Right atrium auricular region (tissue), 2 donors: ENCODE measurements at regions not wholly inside any gene's neighbourhood (a gene's known extent, or its start where the extent isn't known, plus 50 kb on each side); places are given as distances from the start of the nearest gene placed in this dataset.

Experiments
- DNase-seq: peaks from one replicate; pipeline ENCODE4 v3.0.0-alpha.2; 2019; ENCODE audit warnings: low spot score
- H3K27ac ChIP-seq, 2 donors: fragments of 200-600 bp; sonication (generic); 1 replicate in 1 of 2; 2 replicates in 1 of 2; pipeline ENCODE4 v1.5.1; 2016 to 2019
- H3K27me3 ChIP-seq, 2 donors: fragments of 200-600 bp; sonication (generic); one replicate each; pipeline versions ENCODE4 v1.5.1 to v1.6.0; 2017 to 2019
- H3K36me3 ChIP-seq: fragments of 200-600 bp; sonication (generic); one replicate; pipeline ENCODE4 v1.5.1; 2016
- H3K4me1 ChIP-seq, 2 donors: fragments of 200-600 bp; sonication (generic); one replicate each; pipeline versions ENCODE4 v1.5.1 to v1.6.0; 2017 to 2019
- H3K4me3 ChIP-seq, 2 donors: fragments of 200-600 bp; sonication (generic); 1 replicate in 1 of 2; 2 replicates in 1 of 2; pipeline ENCODE4 v1.5.1; 2017 to 2019; ENCODE audit warnings: mild to moderate bottlenecking in 1 of 2, moderate library complexity in 1 of 2
- H3K9me3 ChIP-seq, 2 donors: fragments of 200-600 bp; sonication (generic); one replicate each; pipeline ENCODE4 v1.5.1; 2019
- TF ChIP-seq, protein P1 (sequence below), 2 donors: fragments of 200-600 bp; sonication (generic); IDR thresholded peaks; one replicate each; pipeline ENCODE4 v1.5.1; 2019; ENCODE audit warnings: antibody characterized with exemption in 2 of 2

DNA sequence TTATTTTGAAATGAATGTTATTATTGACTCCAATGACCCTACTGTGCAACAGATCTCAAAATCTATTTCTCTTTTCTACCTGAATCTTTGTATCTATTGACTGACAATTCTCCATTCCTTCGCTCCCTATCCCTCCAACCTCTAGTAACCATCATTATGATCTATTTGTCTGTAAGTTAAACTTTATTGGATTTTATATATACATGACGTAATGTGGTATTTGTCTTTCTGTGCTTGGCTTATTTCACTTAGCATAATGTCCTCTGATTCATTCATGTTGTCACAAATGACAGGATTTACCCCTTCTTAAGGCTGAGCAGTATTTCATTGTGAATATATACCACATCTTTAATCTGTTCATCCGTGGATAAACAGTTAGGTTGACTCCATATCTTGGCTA lies 200.4 kb upstream of the SORCS1 start:
- Histone ChIP-seq H3K36me3 (no peaks in the 10 kb centered on the region), H3K27me3 (no peaks in the 10 kb centered on the region), H3K27ac (no peak overlapping the region), H3K9me3 (no peaks in the 10 kb centered on the region), H3K4me3 (no peak overlapping the region), H3K4me1 (no peaks in the 10 kb centered on the region)
- TF ChIP-seq, protein P1, sequence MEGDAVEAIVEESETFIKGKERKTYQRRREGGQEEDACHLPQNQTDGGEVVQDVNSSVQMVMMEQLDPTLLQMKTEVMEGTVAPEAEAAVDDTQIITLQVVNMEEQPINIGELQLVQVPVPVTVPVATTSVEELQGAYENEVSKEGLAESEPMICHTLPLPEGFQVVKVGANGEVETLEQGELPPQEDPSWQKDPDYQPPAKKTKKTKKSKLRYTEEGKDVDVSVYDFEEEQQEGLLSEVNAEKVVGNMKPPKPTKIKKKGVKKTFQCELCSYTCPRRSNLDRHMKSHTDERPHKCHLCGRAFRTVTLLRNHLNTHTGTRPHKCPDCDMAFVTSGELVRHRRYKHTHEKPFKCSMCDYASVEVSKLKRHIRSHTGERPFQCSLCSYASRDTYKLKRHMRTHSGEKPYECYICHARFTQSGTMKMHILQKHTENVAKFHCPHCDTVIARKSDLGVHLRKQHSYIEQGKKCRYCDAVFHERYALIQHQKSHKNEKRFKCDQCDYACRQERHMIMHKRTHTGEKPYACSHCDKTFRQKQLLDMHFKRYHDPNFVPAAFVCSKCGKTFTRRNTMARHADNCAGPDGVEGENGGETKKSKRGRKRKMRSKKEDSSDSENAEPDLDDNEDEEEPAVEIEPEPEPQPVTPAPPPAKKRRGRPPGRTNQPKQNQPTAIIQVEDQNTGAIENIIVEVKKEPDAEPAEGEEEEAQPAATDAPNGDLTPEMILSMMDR (IDR thresholded peaks at IDR 0.05), result no peak
- no peak for DNase-seq

DNA sequence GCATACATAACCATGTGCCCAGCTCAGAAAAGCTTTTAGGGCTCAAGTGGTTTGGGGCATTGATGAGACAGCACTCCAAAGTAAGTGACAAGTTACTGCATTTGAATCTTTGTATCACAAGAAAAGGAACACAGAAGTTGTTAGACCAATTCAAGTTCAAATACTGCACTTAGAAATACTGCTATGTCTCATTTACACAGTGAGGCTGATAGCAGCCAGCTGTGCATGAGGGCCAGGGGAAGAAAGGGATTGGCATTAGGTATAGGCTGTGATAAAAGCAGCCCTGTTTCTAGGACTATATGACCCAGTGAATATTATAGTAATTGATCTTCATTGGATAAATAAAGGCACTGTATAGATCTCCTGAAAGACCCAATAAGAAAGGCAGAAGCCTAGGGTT lies 197.8 kb upstream of the SORCS1 start:
- Histone ChIP-seq H3K27ac (no peak overlapping the region), H3K36me3 (no peaks in the 10 kb centered on the region), H3K9me3 (no peaks in the 10 kb centered on the region), H3K4me1 (no peaks in the 10 kb centered on the region), H3K4me3 (no peak overlapping the region), H3K27me3 (no peaks in the 10 kb centered on the region)
- TF ChIP-seq, protein P1 (IDR thresholded peaks at IDR 0.05), result no peak
- no peak for DNase-seq

DNA sequence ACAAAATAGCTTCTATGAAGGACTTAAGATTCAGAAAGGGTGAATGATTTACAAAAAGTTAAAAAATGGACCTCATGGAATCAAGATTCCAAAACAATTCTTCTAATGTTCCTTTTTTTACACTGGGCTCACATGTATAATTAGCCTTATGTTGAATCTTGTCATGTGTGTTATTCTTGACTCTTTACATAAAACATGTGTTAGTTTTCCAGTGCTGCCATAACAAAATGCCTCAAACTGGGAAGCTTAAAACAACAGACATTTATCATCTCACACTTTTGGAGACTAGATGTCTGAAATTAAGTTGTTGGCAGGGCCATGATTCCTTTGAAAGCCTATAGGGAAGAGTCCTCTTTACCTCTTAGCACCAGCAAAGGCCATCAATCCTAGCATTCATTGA lies 192.5 kb upstream of the SORCS1 start:
- H3K4me1 ChIP-seq, result no peaks in the 10 kb centered on the region
- H3K27me3 ChIP-seq, result no peaks in the 10 kb centered on the region
- no peak overlapping the region for H3K4me3 ChIP-seq
- TF ChIP-seq, protein P1 (IDR thresholded peaks at IDR 0.05), result no peak
- DNase-seq, result no peak
- no peaks in the 10 kb centered on the region for H3K9me3 ChIP-seq
- no peak overlapping the region for H3K27ac ChIP-seq
- no peaks in the 10 kb centered on the region for H3K36me3 ChIP-seq

DNA sequence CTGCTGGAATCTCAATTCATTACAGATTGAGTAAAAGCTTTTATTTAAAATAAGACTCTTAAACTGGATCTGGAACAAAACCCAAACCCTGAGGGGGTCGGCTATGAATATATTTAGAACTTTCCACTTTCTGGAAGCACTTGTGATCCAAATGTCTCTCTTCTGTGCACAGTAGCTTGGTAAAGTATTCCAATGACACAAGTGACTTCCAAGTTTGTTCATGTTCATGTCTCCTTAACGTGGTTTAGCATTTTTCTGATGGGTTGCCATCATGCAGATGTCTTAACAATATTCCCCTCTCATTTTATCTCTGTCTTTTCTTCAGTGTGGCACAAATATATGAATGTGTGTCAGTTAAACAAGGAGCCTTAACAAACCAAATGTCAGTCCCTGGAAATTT lies 191.9 kb upstream of the SORCS1 start:
- no peak overlapping the region for H3K4me3 ChIP-seq
- TF ChIP-seq, protein P1 (IDR thresholded peaks at IDR 0.05), result no peak
- no peak for DNase-seq

DNA sequence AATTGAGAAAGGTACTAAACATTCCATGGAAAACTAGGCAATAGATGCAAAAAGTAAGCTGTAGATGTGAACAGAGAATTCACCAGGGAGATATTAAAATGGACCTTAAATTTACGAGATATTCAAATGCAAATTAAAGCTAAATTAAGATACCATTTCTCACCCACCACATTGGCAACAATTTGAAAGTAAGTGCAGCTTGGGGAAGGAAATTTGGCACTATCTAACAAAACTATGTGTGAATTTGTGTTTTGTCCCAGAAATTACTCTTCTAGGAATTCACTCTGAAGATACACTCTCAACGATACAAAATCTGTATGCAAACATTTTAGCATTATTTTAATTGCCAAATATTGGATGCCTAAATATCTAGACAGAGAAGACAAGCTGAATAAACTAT lies 178.2 kb upstream of the SORCS1 start:
- H3K27me3 ChIP-seq, result no peaks in the 10 kb centered on the region
- no peaks in the 10 kb centered on the region for H3K4me1 ChIP-seq
- H3K27ac ChIP-seq, result no peak overlapping the region
- no peaks in the 10 kb centered on the region for H3K36me3 ChIP-seq
- TF ChIP-seq, protein P1 (IDR thresholded peaks at IDR 0.05), result no peak
- no peak overlapping the region for H3K4me3 ChIP-seq
- no peak for DNase-seq
- H3K9me3 ChIP-seq, result no peaks in the 10 kb centered on the region

More for the DNA sequence above, 191.9 kb upstream of the SORCS1 start:
- Histone ChIP-seq H3K4me1 (no peaks in the 10 kb centered on the region), H3K9me3 (no peaks in the 10 kb centered on the region), H3K27ac (no peak overlapping the region), H3K36me3 (no peaks in the 10 kb centered on the region), H3K27me3 (no peaks in the 10 kb centered on the region)

DNA sequence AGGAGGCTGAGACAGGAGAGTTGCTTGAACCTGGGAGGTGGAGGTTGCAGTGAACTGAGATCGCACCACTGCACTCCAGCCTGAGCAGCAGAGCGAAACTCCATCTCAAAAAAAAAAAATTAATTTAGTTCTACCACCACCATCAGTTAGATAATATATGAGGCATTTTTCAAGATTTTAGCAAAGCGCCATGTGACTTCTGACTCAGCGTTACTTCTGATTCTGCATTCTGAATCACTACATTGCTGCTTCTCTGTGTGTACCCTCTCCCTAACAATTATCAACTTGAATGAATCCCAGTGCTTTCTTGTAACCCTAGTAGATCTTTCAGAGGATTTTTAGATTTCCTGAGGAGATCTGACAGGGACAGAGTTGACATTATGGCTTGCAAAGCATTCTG lies 176.8 kb upstream of the SORCS1 start:
- no peaks in the 10 kb centered on the region for H3K9me3 ChIP-seq
- H3K27ac ChIP-seq, result no peak overlapping the region
- no peak overlapping the region for H3K4me3 ChIP-seq
- TF ChIP-seq, protein P1 (IDR thresholded peaks at IDR 0.05), result no peak
- H3K36me3 ChIP-seq, result no peaks in the 10 kb centered on the region
- H3K27me3 ChIP-seq, result no peaks in the 10 kb centered on the region
- DNase-seq, result no peak
- no peaks in the 10 kb centered on the region for H3K4me1 ChIP-seq
